ENCODE measurements at regions not wholly inside any gene's neighbourhood (a gene's known extent, or its start where the extent isn't known, plus 50 kb on each side); places are given as distances from the start of the nearest gene placed in this dataset.

GRCh38 chr5:99320436-99320835 is 391.6 kb upstream of the CHD1 start:
- TF ChIP-seq CTCF (IDR thresholded peaks at IDR 0.05) (no peak), EZH2 (IDR thresholded peaks at IDR 0.05; ENCODE audit: borderline replicate concordance, insufficient read depth, low read depth, low read length, poor library complexity, severe bottlenecking) (no peak)

Measured in B cell (primary cell).